ENCODE measurements at regions not wholly inside any gene's neighbourhood (a gene's known extent, or its start where the extent isn't known, plus 50 kb on each side); places are given as distances from the start of the nearest gene placed in this dataset.

DNA sequence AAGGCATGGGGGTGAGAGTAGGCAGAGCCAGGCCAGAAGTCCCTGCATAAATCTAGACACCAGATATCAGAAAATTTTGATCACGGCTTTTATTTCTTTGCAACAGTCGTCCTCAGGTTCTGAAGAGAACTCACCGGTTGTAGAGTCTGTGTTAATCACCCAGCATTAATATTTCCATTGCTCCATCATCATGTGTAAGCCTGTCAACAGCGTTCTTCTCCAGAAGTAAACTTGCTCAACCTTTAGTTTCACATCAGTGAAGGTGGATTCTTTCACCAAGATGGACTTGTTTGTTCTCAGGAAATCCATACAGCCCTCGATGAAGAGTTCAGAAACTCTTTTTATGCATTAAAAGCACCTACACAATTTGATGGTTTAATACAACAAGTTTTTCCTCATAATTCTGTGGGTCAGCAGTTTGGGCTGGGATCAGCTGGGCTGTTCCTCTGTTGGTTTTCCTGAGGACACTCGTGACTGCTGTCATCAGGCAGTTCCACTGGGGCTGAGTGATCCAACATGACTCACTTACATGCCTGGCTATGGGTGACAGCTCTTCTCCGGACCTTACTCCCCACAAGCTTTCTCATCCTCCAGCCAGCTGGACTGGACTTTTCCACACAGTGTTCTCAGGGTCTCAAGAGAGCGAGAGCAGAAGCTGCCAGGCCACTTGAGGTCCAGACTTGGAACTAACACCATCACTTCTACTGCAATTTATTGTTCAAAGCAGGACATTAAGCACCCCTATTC is 303.4 kb downstream of the ZNF621 start:
- no peak for DNase-seq

DNA sequence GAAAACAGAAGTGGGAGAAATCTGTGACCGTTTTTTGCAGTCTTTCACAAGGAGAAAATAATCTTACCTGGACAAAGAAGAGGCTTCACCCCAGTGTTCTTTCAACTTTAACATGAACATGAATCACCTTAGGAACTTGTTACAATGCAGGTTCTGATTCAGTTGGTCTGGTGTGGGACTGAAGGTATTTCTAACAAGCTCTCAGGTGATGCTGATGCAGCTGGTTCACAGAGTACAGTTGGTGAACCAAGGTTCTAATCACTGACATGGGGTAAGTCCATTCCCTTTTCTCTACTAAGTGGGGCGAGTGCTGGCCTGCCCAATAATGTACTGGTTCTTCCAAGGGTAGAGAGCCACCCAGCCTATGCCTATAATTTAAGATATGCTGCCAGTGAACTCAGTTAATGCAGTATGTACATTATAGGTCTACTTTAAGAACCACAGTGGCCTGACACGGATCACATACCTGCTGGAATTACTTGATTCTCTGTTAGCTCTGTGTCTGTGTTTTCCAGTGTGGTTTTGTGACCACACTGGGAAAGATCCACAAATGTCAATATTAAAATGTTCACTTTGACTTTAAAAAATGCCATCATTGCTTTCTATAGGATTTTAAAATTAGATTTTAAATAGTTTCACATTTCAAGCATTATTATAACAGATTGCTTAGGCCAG is 304.1 kb downstream of the ZNF621 start:
- DNase-seq, result no peak

DNA sequence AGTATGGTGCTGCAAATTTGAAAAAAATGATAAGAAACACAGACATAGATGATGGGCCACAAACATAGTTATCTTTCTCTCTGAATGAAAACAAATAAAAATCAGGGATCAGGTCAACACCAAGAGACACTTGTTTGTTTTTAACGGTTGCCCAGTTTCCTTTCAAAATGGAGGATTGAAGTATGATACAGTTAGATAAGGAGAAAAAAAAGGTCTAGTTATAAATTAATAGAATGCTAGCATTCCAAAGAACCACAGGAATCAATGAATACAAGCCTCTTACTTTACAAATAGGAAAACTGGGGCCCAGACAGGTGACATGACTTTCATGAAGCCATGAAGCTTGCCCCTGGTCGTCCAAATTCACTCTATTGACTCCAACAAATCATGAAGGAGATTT is 305.1 kb downstream of the ZNF621 start:
- no peak for DNase-seq

DNA sequence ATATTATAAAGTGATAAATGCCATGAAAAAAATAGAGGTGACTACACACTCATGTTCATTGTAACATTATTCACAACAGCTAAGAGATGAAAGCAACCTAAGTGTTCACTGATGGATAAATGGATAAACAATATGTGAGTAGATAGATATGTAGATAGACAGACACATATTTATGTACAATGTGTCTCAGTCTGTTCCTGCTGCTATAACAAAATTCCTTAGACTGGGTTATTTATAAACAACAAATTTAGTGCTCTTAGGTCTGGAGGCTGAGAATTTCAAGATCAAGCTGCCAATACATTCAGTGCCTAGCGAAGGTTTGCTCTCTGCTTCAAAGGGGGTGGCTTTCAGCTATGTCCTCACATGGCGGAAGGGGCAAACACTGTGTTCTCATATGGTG is 312.5 kb downstream of the ZNF621 start:
- no peak for DNase-seq

DNA sequence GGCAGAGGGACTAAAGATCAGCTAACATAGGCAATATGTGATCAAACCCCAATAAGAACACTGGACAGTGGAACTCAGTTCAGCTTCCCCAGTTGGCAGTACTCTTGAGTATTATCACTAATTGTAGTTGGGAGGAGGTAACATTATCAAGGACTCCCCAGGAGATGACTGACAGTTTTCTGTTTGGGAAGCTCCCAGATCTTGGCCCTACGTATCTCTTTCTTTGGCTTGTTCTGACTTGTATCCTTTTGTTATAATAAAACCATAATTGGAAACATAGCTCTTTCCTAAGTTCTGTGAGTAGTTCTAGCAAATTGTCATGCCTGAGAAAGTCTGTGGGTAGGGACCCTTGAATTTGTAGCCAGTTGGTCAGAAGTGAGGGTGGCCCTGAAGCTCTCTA is 316.4 kb downstream of the ZNF621 start:
- DNase-seq, result no peak

DNA sequence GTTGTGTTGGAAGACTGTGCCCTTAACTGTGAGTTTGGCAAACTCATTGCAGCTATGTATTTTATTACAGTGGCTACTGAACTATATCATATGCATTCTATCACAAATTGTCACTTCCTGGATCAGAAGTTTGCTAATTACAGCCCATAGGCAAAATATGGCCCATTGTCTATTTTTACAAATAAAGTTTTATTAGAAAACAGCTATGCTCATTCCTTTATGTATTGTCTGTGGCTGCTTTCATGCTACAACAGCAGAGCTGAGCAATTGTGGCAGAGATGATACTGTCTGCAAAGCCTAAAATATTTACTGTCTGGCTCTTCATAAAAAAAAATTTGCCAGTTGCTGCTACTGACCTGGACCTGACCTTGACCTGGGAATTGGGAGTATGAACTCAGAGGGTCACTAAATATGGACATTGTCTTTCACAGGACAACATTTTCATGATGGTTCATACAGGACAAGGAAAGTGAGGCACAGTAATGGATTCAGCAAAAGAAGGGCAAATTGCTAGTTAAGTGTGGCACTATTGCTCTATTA is 316.9 kb downstream of the ZNF621 start:
- DNase-seq, result no peak

- no peak for DNase-seq
Observed at GRCh38 chr3:40842714-40843113, 318.0 kb downstream of the ZNF621 start.

DNA sequence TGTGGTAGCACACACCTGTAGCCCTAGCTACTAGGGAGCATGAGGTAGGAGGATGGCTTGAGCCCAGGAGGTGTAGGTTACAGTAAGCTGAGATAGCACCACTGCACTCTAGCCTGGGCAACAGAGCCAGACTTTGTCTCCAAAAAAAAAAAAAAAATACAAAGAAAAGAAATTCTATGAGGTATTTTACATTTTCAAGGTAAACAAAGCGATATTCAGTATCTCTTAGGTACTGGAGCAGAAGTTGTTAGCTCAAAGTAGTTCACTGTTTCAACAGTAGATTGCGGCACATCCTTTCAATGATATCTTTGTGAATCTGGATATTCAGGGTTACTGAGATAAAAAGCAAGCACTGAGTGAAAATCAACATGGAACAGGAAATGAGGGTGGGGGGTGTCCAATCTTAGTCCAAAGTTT is 318.5 kb downstream of the ZNF621 start:
- DNase-seq, result no peak

GRCh38 chr3:40843851-40844548 is 319.2 kb downstream of the ZNF621 start:
- DNase-seq, result no peak

GRCh38 chr3:40844896-40845295 is 320.1 kb downstream of the ZNF621 start:
- DNase-seq, result no peak

DNA sequence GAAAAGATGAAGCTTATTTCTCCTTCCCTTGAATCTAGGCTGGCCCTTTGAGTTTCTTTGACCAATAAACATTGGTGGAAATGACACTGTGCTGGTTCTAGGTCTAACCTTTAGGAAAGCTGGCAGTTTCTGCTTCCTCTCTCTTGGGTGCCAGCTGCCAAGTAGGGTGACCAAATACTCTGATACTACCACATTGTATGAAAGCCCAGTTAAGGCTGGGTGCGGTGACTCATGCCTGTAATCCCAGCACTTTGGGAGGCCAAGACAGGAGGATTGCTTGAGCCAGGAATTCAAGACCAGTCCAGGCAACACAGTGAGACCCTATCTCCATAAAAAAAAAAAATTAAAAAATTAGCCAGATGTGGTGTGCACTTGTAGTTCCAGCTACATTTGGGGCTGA is 320.7 kb downstream of the ZNF621 start:
- no peak for DNase-seq

- no peak for DNase-seq
Observed at GRCh38 chr3:40845916-40846315, 321.2 kb downstream of the ZNF621 start.

GRCh38 chr3:40846451-40846850 is 321.7 kb downstream of the ZNF621 start:
- no peak for DNase-seq

DNA sequence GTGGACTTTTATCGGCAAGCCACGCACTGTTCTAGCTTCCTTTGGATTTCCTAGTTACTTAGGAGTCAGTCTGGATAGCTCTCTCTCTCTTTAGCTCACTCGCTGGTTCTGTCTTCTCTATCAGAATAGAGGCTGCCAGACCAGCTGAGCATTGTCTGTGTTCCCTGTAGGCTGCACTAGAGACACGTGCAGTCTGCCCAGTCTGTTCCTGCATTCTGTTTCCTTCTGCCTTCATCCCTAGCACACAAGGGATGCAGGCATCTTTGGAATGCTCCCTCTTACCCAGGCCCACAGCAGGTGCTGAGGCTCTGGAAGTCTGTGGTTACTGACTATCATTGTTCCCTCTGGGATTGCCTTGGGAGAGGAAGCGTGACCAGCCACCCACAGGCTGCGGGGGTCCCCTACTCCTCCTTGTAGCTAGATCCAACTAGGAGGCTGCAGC is 322.8 kb downstream of the ZNF621 start:
- DNase-seq, result no peak

- DNase-seq, result no peak
Observed at GRCh38 chr3:40848421-40848820, 323.7 kb downstream of the ZNF621 start.

DNA sequence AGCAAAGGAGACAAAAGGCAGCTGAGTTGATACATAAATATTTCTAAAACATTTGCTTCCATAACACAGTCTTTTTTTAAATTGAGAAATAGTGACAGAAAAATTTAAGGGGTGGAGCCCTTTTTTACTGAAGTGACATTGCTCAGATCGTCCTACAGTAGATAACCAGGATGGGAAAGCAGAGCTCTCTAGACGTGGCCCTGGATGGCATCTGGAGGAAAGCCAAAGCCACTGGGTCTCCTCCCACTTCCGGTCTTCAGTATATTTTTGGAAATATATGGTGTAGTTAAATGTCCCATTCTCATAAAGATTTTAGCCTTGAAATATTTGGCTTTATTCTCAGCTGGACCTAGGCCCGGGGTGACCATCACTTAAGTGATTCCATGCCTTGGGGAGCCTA is 326.1 kb downstream of the ZNF621 start:
- no peak for DNase-seq

GRCh38 chr3:40851836-40852235 is 327.1 kb downstream of the ZNF621 start:
- no peak for DNase-seq

DNA sequence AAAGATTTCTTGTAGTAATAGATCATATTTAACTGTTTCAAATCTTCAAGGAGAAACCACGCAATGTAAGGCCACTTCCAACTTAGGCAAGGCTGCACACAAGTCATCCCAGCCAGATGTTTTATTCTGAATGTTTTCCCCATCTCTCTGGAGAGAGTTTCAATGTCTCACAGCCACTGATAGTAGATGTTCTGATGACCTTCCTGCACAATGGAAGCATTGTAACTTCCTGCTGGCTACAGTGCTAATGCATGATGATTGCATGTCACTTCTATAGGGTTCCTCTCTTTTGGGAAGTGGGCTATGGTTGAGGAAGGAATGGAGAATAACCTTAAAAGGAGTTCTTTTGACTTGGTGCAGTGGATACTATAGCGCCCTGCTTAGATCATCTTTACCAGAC is 328.0 kb downstream of the ZNF621 start:
- no peak for DNase-seq

DNA sequence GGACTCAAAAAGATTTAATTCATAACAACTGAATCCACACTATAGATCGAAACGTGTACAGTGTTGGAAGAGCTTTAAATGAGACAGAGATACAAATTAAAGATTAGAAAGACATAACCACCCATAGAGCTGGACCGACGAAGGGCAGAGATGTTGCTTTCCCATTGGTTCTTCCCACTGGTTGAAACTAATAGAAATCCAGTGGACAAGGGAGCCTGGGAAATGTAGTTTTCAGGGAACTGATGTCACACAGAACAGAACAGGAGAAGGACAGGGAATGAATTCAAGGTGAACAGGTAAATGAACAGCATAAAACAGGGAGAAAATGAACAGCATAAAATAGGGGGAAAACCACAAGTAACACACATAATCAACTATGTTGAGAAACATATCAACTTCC is 328.7 kb downstream of the ZNF621 start:
- DNase-seq, result no peak

DNA sequence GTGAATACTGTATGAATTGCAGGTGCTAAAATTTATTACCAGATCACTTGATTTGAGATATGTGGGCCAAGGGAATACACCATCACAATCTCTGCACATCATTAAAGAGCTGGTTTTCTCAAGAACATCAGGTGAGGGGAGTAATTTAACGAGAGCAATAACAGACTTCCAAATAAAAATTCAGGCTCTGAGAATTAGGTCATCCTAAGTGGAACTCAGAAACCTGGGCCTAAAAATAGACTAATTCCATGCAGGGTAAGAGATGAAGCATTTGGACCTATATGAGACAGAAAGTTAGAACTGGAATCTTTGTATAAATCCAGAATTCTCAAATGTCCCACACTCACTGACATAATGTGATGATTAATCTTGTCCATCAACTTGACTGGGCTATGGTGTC is 331.1 kb downstream of the ZNF621 start:
- DNase-seq, result no peak

DNA sequence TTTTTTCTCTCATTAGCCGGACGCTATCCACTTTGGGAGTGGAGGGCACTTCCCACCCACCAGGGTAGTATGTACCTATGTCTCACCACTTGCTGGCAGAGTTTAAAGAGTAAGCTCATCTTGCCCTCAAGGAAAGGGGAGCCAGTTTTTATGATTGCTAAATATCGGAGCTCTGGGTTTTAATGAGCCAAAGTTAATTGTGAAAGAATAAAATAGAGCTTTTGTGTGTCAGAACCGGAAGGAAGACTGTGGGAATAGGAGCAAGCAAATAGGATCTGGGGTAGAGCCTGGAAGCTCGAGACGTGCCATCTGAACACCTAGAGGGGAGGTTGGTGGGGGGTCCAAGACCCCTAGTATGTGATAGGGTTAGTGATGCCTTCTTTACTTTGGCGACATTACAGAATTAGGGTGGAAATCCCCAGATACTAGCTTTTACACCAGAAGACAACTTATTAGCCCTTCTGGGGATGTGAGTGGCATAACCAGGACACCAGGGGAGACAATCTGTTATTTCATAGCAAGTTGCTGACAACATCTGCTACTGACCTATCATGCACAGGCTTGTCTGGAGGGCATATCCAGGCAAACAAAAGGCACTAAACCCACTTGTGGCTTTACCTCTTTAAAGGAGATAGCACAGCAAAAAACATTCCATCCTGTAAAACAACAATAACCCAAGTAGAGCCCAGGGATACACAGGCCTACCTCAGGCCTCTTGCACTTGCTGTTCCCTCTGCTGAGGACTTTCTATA is 333.8 kb downstream of the ZNF621 start:
- DNase-seq, result no peak

DNA sequence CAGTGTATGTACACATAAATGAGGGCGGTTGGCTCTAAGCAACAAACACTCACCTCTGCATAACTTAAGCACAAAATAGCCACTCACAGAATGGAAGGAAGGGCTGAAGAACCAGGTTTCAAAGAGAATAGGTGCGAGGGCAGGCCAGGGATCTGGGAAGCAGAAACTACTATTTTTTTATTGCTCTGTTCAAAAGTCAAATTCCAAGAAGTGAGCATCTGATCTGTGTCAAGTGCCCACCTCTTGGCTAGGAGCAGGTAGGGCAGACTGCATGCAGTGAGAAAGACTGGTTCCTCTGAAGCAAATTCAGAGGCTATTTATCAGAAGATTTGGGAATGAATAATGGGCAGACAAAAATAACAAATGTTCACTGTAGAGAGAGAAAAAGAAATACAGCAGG is 336.4 kb upstream of the CTNNB1 start:
- no peak for DNase-seq

GRCh38 chr3:40864146-40864782 is 335.0 kb upstream of the CTNNB1 start:
- DNase-seq, result no peak

Measured in NCI-H1417 treated with DMSO at 0.1 percent for 48 hours (cell line).